IMR-90 (cell line): ENCODE measurements at regions not wholly inside any gene's neighbourhood (a gene's known extent, or its start where the extent isn't known, plus 50 kb on each side); places are given as distances from the start of the nearest gene placed in this dataset.

Experiments
- MXI1 ChIP-seq: IDR thresholded peaks from 2 replicates; pipeline ENCODE4 v1.6.1; 2012; ENCODE audit warnings: low read depth, mild to moderate bottlenecking, low read length, moderate library complexity, borderline replicate concordance
- SMC3 ChIP-seq: fragments of 150-350 bp; IDR thresholded peaks from 2 replicates; pipeline ENCODE4 v1.6.1; 2016; ENCODE audit warnings: low read depth, mild to moderate bottlenecking, antibody characterized with exemption, low read length, moderate library complexity
- TF ChIP-seq, protein P1 (sequence below): conservative IDR thresholded peaks from 2 replicates; pipeline ENCODE4 v1.5.1; 2012; ENCODE audit warnings: mild to moderate bottlenecking, low read depth, low read length, improper control_type of control experiment
- TF ChIP-seq, protein P2 (sequence below): fragments of 150-350 bp; IDR thresholded peaks from 2 replicates; pipeline ENCODE4 v1.6.1; 2017; ENCODE audit warnings: mild to moderate bottlenecking, antibody characterized with exemption, low read length, low read depth

DNA sequence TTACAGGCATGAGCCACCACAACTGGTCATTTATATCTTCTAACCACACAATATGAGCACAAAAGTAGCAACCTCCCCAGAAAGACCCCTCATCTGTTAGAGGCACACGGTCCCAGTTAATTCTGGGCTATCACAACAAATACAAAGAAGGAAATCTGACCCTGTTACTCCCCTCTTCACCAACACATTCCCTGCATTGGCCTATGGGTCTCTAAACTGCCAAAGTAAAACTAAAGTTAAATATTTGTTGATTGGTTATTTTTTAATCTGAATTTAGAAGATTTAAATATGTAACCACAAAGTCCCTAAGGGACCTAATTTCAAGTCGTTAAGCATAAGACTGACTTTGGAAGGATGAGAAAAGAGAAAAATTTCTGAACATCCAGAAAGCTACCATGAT lies 496.7 kb upstream of the NMUR2 start:
- TF ChIP-seq MXI1 = no peak
- TF ChIP-seq, protein P1, sequence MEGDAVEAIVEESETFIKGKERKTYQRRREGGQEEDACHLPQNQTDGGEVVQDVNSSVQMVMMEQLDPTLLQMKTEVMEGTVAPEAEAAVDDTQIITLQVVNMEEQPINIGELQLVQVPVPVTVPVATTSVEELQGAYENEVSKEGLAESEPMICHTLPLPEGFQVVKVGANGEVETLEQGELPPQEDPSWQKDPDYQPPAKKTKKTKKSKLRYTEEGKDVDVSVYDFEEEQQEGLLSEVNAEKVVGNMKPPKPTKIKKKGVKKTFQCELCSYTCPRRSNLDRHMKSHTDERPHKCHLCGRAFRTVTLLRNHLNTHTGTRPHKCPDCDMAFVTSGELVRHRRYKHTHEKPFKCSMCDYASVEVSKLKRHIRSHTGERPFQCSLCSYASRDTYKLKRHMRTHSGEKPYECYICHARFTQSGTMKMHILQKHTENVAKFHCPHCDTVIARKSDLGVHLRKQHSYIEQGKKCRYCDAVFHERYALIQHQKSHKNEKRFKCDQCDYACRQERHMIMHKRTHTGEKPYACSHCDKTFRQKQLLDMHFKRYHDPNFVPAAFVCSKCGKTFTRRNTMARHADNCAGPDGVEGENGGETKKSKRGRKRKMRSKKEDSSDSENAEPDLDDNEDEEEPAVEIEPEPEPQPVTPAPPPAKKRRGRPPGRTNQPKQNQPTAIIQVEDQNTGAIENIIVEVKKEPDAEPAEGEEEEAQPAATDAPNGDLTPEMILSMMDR = no peak
- TF ChIP-seq SMC3 = no peak
- TF ChIP-seq, protein P2, sequence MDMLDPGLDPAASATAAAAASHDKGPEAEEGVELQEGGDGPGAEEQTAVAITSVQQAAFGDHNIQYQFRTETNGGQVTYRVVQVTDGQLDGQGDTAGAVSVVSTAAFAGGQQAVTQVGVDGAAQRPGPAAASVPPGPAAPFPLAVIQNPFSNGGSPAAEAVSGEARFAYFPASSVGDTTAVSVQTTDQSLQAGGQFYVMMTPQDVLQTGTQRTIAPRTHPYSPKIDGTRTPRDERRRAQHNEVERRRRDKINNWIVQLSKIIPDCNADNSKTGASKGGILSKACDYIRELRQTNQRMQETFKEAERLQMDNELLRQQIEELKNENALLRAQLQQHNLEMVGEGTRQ = no peak
